ENCODE measurements at regions not wholly inside any gene's neighbourhood (a gene's known extent, or its start where the extent isn't known, plus 50 kb on each side); places are given as distances from the start of the nearest gene placed in this dataset.

GRCh38 chr4:111979921-111980320 is 165.3 kb upstream of the FAM241A start:
- no peak for DNase-seq (ENCODE audit: low read depth, low spot score)
- H3K27me3 ChIP-seq (ENCODE audit: insufficient read depth, insufficient read length): no peaks in the 10 kb centered on the region
- TF ChIP-seq YY1 (IDR thresholded peaks at IDR 0.05; ENCODE audit: insufficient read depth, insufficient read length) (no peak), SUZ12 (IDR thresholded peaks at IDR 0.05; ENCODE audit: extremely low read depth, insufficient read depth, insufficient read length) (no peak)

GRCh38 chr4:111982089-111982488 is 163.2 kb upstream of the FAM241A start:
- DNase-seq (ENCODE audit: low read depth, low spot score): no peak
- Histone ChIP-seq H3K9ac (ENCODE audit: insufficient read length, low read depth) (no peak overlapping the region), H3K4me1 (ENCODE audit: insufficient read depth, insufficient read length) (no peaks in the 10 kb centered on the region), H3K27me3 (ENCODE audit: insufficient read depth, insufficient read length) (no peaks in the 10 kb centered on the region), H3K36me3 (ENCODE audit: insufficient read depth, insufficient read length, low read length) (no peaks in the 10 kb centered on the region), H3K9me3 (ENCODE audit: insufficient read depth, low read length) (no peaks in the 10 kb centered on the region), H3K4me3 (ENCODE audit: insufficient read length, low read depth) (no peak overlapping the region)
- TF ChIP-seq ZNF274 (IDR thresholded peaks at IDR 0.05; ENCODE audit: low read depth, low read length) (no peak), YY1 (IDR thresholded peaks at IDR 0.05; ENCODE audit: insufficient read depth, insufficient read length) (no peak)

More at GRCh38 chr4:111979921-111980320, 165.3 kb upstream of the FAM241A start:
- Histone ChIP-seq H3K9me3 (ENCODE audit: insufficient read depth, low read length) (no peaks in the 10 kb centered on the region), H3K36me3 (ENCODE audit: insufficient read depth, insufficient read length, low read length) (no peaks in the 10 kb centered on the region), H3K4me1 (ENCODE audit: insufficient read depth, insufficient read length) (no peaks in the 10 kb centered on the region), H3K4me3 (ENCODE audit: insufficient read length, low read depth) (no peak overlapping the region), H3K9ac (ENCODE audit: insufficient read length, low read depth) (no peak overlapping the region)

- TF ChIP-seq ZNF274 (IDR thresholded peaks at IDR 0.05; ENCODE audit: low read depth, low read length): no peak
- no peak for TF ChIP-seq SUZ12 (IDR thresholded peaks at IDR 0.05; ENCODE audit: extremely low read depth, insufficient read depth, insufficient read length)
- TF ChIP-seq YY1 (IDR thresholded peaks at IDR 0.05; ENCODE audit: insufficient read depth, insufficient read length): no peak
- no peak overlapping the region for H3K4me3 ChIP-seq (ENCODE audit: insufficient read length, low read depth)
- no peak for DNase-seq (ENCODE audit: low read depth, low spot score)
- H3K27me3 ChIP-seq (ENCODE audit: insufficient read depth, insufficient read length): no peaks in the 10 kb centered on the region
- no peaks in the 10 kb centered on the region for H3K36me3 ChIP-seq (ENCODE audit: insufficient read depth, insufficient read length, low read length)
- no peak overlapping the region for H3K9ac ChIP-seq (ENCODE audit: insufficient read length, low read depth)
- no peaks in the 10 kb centered on the region for H3K4me1 ChIP-seq (ENCODE audit: insufficient read depth, insufficient read length)
- no peaks in the 10 kb centered on the region for H3K9me3 ChIP-seq (ENCODE audit: insufficient read depth, low read length)
Observed at GRCh38 chr4:111984169-111984819, 161.0 kb upstream of the FAM241A start.

GRCh38 chr4:111985426-111985825 is 159.8 kb upstream of the FAM241A start:
- TF ChIP-seq ZNF274 (IDR thresholded peaks at IDR 0.05; ENCODE audit: low read depth, low read length): no peak
- TF ChIP-seq SUZ12 (IDR thresholded peaks at IDR 0.05; ENCODE audit: extremely low read depth, insufficient read depth, insufficient read length): no peak
- no peak for TF ChIP-seq YY1 (IDR thresholded peaks at IDR 0.05; ENCODE audit: insufficient read depth, insufficient read length)
- no peak for DNase-seq (ENCODE audit: low read depth, low spot score)
- H3K27me3 ChIP-seq (ENCODE audit: insufficient read depth, insufficient read length): no peaks in the 10 kb centered on the region
- no peaks in the 10 kb centered on the region for H3K4me1 ChIP-seq (ENCODE audit: insufficient read depth, insufficient read length)
- H3K9ac ChIP-seq (ENCODE audit: insufficient read length, low read depth): no peak overlapping the region
- H3K36me3 ChIP-seq (ENCODE audit: insufficient read depth, insufficient read length, low read length): no peaks in the 10 kb centered on the region
- no peak overlapping the region for H3K4me3 ChIP-seq (ENCODE audit: insufficient read length, low read depth)
- H3K9me3 ChIP-seq (ENCODE audit: insufficient read depth, low read length): no peaks in the 10 kb centered on the region

- Histone ChIP-seq H3K9ac (ENCODE audit: insufficient read length, low read depth) (no peak overlapping the region), H3K4me3 (ENCODE audit: insufficient read length, low read depth) (no peak overlapping the region), H3K4me1 (ENCODE audit: insufficient read depth, insufficient read length) (no peaks in the 10 kb centered on the region), H3K36me3 (ENCODE audit: insufficient read depth, insufficient read length, low read length) (no peaks in the 10 kb centered on the region), H3K27me3 (ENCODE audit: insufficient read depth, insufficient read length) (no peaks in the 10 kb centered on the region), H3K9me3 (ENCODE audit: insufficient read depth, low read length) (no peaks in the 10 kb centered on the region)
- no peak for DNase-seq (ENCODE audit: low read depth, low spot score)
- TF ChIP-seq ZNF274 (IDR thresholded peaks at IDR 0.05; ENCODE audit: low read depth, low read length) (no peak), SUZ12 (IDR thresholded peaks at IDR 0.05; ENCODE audit: extremely low read depth, insufficient read depth, insufficient read length) (no peak), YY1 (IDR thresholded peaks at IDR 0.05; ENCODE audit: insufficient read depth, insufficient read length) (no peak)
Observed at GRCh38 chr4:111986095-111986494, 159.2 kb upstream of the FAM241A start.

GRCh38 chr4:111988514-111988913 is 156.7 kb upstream of the FAM241A start:
- TF ChIP-seq SUZ12 (IDR thresholded peaks at IDR 0.05; ENCODE audit: extremely low read depth, insufficient read depth, insufficient read length) (no peak), YY1 (IDR thresholded peaks at IDR 0.05; ENCODE audit: insufficient read depth, insufficient read length) (no peak), ZNF274 (IDR thresholded peaks at IDR 0.05; ENCODE audit: low read depth, low read length) (no peak)
- no peak for DNase-seq (ENCODE audit: low read depth, low spot score)
- no peaks in the 10 kb centered on the region for H3K36me3 ChIP-seq (ENCODE audit: insufficient read depth, insufficient read length, low read length)
- no peak overlapping the region for H3K9ac ChIP-seq (ENCODE audit: insufficient read length, low read depth)
- no peaks in the 10 kb centered on the region for H3K27me3 ChIP-seq (ENCODE audit: insufficient read depth, insufficient read length)
- H3K9me3 ChIP-seq (ENCODE audit: insufficient read depth, low read length): no peaks in the 10 kb centered on the region
- H3K4me3 ChIP-seq (ENCODE audit: insufficient read length, low read depth): no peak overlapping the region
- H3K4me1 ChIP-seq (ENCODE audit: insufficient read depth, insufficient read length): no peaks in the 10 kb centered on the region

GRCh38 chr4:111989817-111990216 is 155.4 kb upstream of the FAM241A start:
- no peak overlapping the region for H3K4me3 ChIP-seq (ENCODE audit: insufficient read length, low read depth)
- no peaks in the 10 kb centered on the region for H3K27me3 ChIP-seq (ENCODE audit: insufficient read depth, insufficient read length)
- H3K4me1 ChIP-seq (ENCODE audit: insufficient read depth, insufficient read length): no peaks in the 10 kb centered on the region
- TF ChIP-seq SUZ12 (IDR thresholded peaks at IDR 0.05; ENCODE audit: extremely low read depth, insufficient read depth, insufficient read length) (no peak), YY1 (IDR thresholded peaks at IDR 0.05; ENCODE audit: insufficient read depth, insufficient read length) (no peak), ZNF274 (IDR thresholded peaks at IDR 0.05; ENCODE audit: low read depth, low read length) (no peak)
- no peaks in the 10 kb centered on the region for H3K9me3 ChIP-seq (ENCODE audit: insufficient read depth, low read length)
- H3K36me3 ChIP-seq (ENCODE audit: insufficient read depth, insufficient read length, low read length): no peaks in the 10 kb centered on the region
- H3K9ac ChIP-seq (ENCODE audit: insufficient read length, low read depth): no peak overlapping the region
- no peak for DNase-seq (ENCODE audit: low read depth, low spot score)

All from NT2/D1 (cell line).